ENCODE measurements at regions not wholly inside any gene's neighbourhood (a gene's known extent, or its start where the extent isn't known, plus 50 kb on each side); places are given as distances from the start of the nearest gene placed in this dataset.

DNA sequence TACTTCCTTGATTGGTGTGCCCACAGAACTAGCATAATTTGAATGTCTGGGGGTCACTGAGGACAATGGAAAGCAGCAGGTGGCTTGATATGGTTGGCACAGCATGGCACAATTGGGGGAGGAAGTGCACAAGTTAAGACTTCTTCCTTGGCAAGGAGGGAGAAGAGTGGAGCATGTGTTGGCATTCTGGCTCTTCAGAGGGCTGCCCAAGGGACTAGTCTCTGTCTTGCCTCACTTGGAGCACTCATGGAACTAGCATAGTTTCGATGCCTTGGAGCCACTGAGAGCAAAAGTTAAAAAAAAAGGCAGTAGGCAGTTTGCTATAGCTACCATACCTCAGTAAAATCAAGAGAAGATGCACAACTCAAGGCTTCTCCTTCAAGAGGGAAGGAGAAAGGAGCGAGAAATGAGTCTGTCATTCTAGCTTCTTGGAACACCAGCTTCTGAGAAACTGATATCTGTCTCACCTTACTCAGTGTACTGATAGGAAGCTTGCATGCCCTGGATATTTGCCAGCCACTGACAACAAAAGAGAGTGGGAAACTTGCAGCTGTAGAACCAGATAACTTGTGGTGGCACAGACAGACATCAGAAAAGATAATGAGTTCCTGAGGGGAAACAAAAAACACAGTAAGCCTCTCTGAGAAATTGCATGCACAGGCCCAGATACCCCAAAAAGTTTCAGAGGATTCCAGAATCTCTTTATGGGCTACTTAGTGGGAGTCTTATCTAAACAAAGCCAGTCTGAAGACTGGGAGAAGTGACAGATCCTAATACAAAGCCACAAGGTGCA, 207.5 kb upstream of the SAMSN1 start:
- TF ChIP-seq EZH2phosphoT487 (IDR thresholded peaks at IDR 0.05; ENCODE audit: borderline replicate concordance, low read depth, low read length): no peak
- TF ChIP-seq, protein P1, sequence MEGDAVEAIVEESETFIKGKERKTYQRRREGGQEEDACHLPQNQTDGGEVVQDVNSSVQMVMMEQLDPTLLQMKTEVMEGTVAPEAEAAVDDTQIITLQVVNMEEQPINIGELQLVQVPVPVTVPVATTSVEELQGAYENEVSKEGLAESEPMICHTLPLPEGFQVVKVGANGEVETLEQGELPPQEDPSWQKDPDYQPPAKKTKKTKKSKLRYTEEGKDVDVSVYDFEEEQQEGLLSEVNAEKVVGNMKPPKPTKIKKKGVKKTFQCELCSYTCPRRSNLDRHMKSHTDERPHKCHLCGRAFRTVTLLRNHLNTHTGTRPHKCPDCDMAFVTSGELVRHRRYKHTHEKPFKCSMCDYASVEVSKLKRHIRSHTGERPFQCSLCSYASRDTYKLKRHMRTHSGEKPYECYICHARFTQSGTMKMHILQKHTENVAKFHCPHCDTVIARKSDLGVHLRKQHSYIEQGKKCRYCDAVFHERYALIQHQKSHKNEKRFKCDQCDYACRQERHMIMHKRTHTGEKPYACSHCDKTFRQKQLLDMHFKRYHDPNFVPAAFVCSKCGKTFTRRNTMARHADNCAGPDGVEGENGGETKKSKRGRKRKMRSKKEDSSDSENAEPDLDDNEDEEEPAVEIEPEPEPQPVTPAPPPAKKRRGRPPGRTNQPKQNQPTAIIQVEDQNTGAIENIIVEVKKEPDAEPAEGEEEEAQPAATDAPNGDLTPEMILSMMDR (conservative IDR thresholded peaks at IDR 0.05; ENCODE audit: low read length): no peak
- H3K4me2 ChIP-seq (ENCODE audit: low read length): no peak overlapping the region
- H3K79me2 ChIP-seq (ENCODE audit: insufficient read depth, low read depth, low read length): no peaks in the 10 kb centered on the region
- ChIA-PET CTCF (ENCODE audit: unreplicated experiment) (no interaction called here), POLR2A (interaction anchor here (0.7 to 2.2 kb wide), 5 partner anchors 10 to 532 kb away, joined by 3 to 9 read pairs (median 3); no protein-coding TSS in a partner anchor)
- intact Hi-C loops (cut with micrococcal nuclease; ENCODE audit: unreplicated experiment): no loop called here
- no TSS peak for BruUV-seq (replicated peaks)
- H3K4me3 ChIP-seq (ENCODE audit: low read depth, low read length, poor library complexity, severe bottlenecking): no peak overlapping the region
- H3K27ac ChIP-seq (ENCODE audit: low read depth, low read length, poor library complexity, severe bottlenecking): no peak overlapping the region
- no peaks in the 10 kb centered on the region for H4K20me1 ChIP-seq (ENCODE audit: insufficient read depth, low read length)
- H3K36me3 ChIP-seq (ENCODE audit: insufficient read depth, low read length): no peaks in the 10 kb centered on the region
- DNase-seq (ENCODE audit: low spot score): no peak
- no peak overlapping the region for H2AFZ ChIP-seq (ENCODE audit: low read length)
- no peaks in the 10 kb centered on the region for H3K9me2 ChIP-seq (ENCODE audit: insufficient read depth, low read length)
- no peaks in the 10 kb centered on the region for H3K4me1 ChIP-seq (ENCODE audit: insufficient read depth, low read length, poor library complexity, severe bottlenecking)
- H3K9me3 ChIP-seq (ENCODE audit: low read length): no peaks in the 10 kb centered on the region

DNA sequence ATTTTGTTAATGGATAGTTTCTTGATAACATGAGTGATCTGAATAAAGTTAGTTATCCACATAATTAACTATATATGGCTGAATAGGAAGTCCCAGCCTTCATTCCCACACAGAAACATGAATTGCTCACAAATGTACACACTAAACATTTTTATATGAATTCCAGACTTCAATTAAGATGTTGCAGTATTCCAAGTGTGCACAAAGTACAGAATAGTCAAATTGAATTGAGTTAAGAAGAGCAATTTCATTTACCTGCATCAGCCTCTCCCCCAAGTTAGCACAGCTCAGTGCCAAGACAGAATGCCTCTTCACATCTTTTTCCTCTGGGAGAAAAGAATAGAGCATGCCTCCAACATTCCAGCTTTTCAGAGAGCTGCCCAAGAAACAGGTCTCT, 207.0 kb upstream of the SAMSN1 start:
- DNase-seq (ENCODE audit: low spot score): no peak
- POLR2A ChIA-PET: interaction anchor here (0.7 to 1.2 kb wide), 2 partner anchors 10 to 150 kb away, joined by 3 read pairs; no protein-coding TSS in a partner anchor
- H3K9me2 ChIP-seq (ENCODE audit: insufficient read depth, low read length): no peaks in the 10 kb centered on the region
- no TSS peak for BruUV-seq (replicated peaks)
- no peak overlapping the region for H2AFZ ChIP-seq (ENCODE audit: low read length)
- no peak overlapping the region for H3K27ac ChIP-seq (ENCODE audit: low read depth, low read length, poor library complexity, severe bottlenecking)
- no peaks in the 10 kb centered on the region for H3K9me3 ChIP-seq (ENCODE audit: low read length)
- TF ChIP-seq, protein P1 (conservative IDR thresholded peaks at IDR 0.05; ENCODE audit: low read length): no peak
- no peak for TF ChIP-seq EZH2phosphoT487 (IDR thresholded peaks at IDR 0.05; ENCODE audit: borderline replicate concordance, low read depth, low read length)
- intact Hi-C loops (cut with micrococcal nuclease; ENCODE audit: unreplicated experiment): no loop called here
- H3K79me2 ChIP-seq (ENCODE audit: insufficient read depth, low read depth, low read length): no peaks in the 10 kb centered on the region
- H3K4me2 ChIP-seq (ENCODE audit: low read length): no peak overlapping the region
- CTCF ChIA-PET (ENCODE audit: unreplicated experiment): no interaction called here
- no peak overlapping the region for H3K4me3 ChIP-seq (ENCODE audit: low read depth, low read length, poor library complexity, severe bottlenecking)
- no peaks in the 10 kb centered on the region for H3K36me3 ChIP-seq (ENCODE audit: insufficient read depth, low read length)
- no peaks in the 10 kb centered on the region for H3K4me1 ChIP-seq (ENCODE audit: insufficient read depth, low read length, poor library complexity, severe bottlenecking)
- H4K20me1 ChIP-seq (ENCODE audit: insufficient read depth, low read length): no peaks in the 10 kb centered on the region

DNA sequence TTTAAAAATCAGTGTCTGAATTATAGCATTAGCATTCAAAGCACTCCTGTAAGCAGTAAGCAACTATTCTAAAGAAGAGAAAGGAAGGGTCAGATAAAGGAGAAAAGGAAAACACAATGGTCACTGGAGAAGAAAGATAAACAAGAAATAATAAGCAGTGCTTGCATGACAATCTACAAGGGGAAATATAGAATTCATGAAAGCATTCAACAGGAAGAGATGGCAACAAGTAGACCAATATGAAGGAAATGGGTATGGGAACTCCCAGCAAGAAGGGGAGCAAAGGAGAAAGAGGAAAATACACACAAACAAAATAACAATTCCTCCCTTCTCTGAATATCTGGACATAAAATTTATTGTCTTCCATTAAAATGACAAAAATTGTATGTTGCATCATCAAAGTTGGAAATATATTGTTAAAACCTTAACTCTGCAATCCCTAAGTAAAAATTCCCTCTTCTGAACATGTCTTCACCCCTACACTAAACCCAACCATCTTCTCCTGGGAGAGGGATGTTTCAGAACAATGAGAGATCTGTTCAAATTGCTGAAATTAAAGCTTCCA, 206.3 kb upstream of the SAMSN1 start:
- ChIA-PET CTCF (ENCODE audit: unreplicated experiment) (no interaction called here), POLR2A (interaction anchor here (0.7 kb wide), 1 partner anchor 11 kb away, joined by 3 read pairs; no protein-coding TSS in a partner anchor)
- no peak overlapping the region for H2AFZ ChIP-seq (ENCODE audit: low read length)
- H3K4me2 ChIP-seq (ENCODE audit: low read length): no peak overlapping the region
- H3K27ac ChIP-seq (ENCODE audit: low read depth, low read length, poor library complexity, severe bottlenecking): no peak overlapping the region
- TF ChIP-seq, protein P1 (conservative IDR thresholded peaks at IDR 0.05; ENCODE audit: low read length): no peak
- no peak for TF ChIP-seq EZH2phosphoT487 (IDR thresholded peaks at IDR 0.05; ENCODE audit: borderline replicate concordance, low read depth, low read length)
- H3K36me3 ChIP-seq (ENCODE audit: insufficient read depth, low read length): no peaks in the 10 kb centered on the region
- no peaks in the 10 kb centered on the region for H3K9me2 ChIP-seq (ENCODE audit: insufficient read depth, low read length)
- intact Hi-C loops (cut with micrococcal nuclease; ENCODE audit: unreplicated experiment): no loop called here
- no peaks in the 10 kb centered on the region for H4K20me1 ChIP-seq (ENCODE audit: insufficient read depth, low read length)
- no peak for DNase-seq (ENCODE audit: low spot score)
- H3K79me2 ChIP-seq (ENCODE audit: insufficient read depth, low read depth, low read length): no peaks in the 10 kb centered on the region
- H3K4me3 ChIP-seq (ENCODE audit: low read depth, low read length, poor library complexity, severe bottlenecking): no peak overlapping the region
- no TSS peak for BruUV-seq (replicated peaks)
- H3K9me3 ChIP-seq (ENCODE audit: low read length): no peaks in the 10 kb centered on the region
- no peaks in the 10 kb centered on the region for H3K4me1 ChIP-seq (ENCODE audit: insufficient read depth, low read length, poor library complexity, severe bottlenecking)
